GM19397 (cell line): ENCODE measurements at regions not wholly inside any gene's neighbourhood (a gene's known extent, or its start where the extent isn't known, plus 50 kb on each side); places are given as distances from the start of the nearest gene placed in this dataset.
"Not testable (repeated sequence)": the region's sequence is repeated elsewhere in the genome, so short reads cannot be mapped to it uniquely, and the experiment has no call there.

ENCODE experiments used
- ATAC-seq: cut with Tn5 transposase; IDR thresholded peaks from one replicate; pipeline ENCODE4 v1.9.1; 2021; ENCODE audit warnings: mild to moderate bottlenecking, moderate library complexity; ENCODE audit not compliant: unreplicated experiment

GRCh38 chr5:164251781-164252180, 746.4 kb downstream of the MAT2B start:
- not testable (repeated sequence) for ATAC-seq

GRCh38 chr5:164253764-164254163, 748.3 kb downstream of the MAT2B start:
- no peak for ATAC-seq

GRCh38 chr5:164255598-164256213, 750.3 kb downstream of the MAT2B start:
- no peak for ATAC-seq

- no peak for ATAC-seq
Observed at GRCh38 chr5:164256351-164256750, 750.9 kb downstream of the MAT2B start.

- ATAC-seq: no peak
Observed at GRCh38 chr5:164256954-164257353, 751.5 kb downstream of the MAT2B start.

- ATAC-seq: no peak
Observed at GRCh38 chr5:164265566-164265965, 760.1 kb downstream of the MAT2B start.

- ATAC-seq: no peak
Observed at GRCh38 chr5:164266571-164266970, 761.2 kb downstream of the MAT2B start.

GRCh38 chr5:164277720-164278119, 772.3 kb downstream of the MAT2B start:
- ATAC-seq: no peak

- no peak for ATAC-seq
Observed at GRCh38 chr5:164289526-164289925, 784.1 kb downstream of the MAT2B start.

- ATAC-seq: no peak
Observed at GRCh38 chr5:164296603-164297080, 791.2 kb downstream of the MAT2B start.

- ATAC-seq: no peak
Observed at GRCh38 chr5:164298165-164298564, 792.7 kb downstream of the MAT2B start.

GRCh38 chr5:164300295-164300694, 794.9 kb downstream of the MAT2B start:
- no peak for ATAC-seq

- no peak for ATAC-seq
Observed at GRCh38 chr5:164301136-164301535, 795.7 kb downstream of the MAT2B start.

GRCh38 chr5:164301708-164302107, 796.3 kb downstream of the MAT2B start:
- no peak for ATAC-seq

- ATAC-seq: no peak
Observed at GRCh38 chr5:164302533-164303235, 797.3 kb downstream of the MAT2B start.

GRCh38 chr5:164303646-164304215, 798.3 kb downstream of the MAT2B start:
- no peak for ATAC-seq

GRCh38 chr5:164306662-164307061, 801.2 kb downstream of the MAT2B start:
- no peak for ATAC-seq

GRCh38 chr5:164312801-164313200, 807.4 kb downstream of the MAT2B start:
- ATAC-seq: no peak

GRCh38 chr5:164317676-164318075, 812.3 kb downstream of the MAT2B start:
- ATAC-seq: no peak

GRCh38 chr5:164319161-164319560, 813.7 kb downstream of the MAT2B start:
- ATAC-seq: no peak

GRCh38 chr5:164324239-164324638, 818.8 kb downstream of the MAT2B start:
- no peak for ATAC-seq

- no peak for ATAC-seq
Observed at GRCh38 chr5:164326219-164326618, 820.8 kb downstream of the MAT2B start.
